ENCODE measurements at regions not wholly inside any gene's neighbourhood (a gene's known extent, or its start where the extent isn't known, plus 50 kb on each side); places are given as distances from the start of the nearest gene placed in this dataset.

- H3K4me3 ChIP-seq (ENCODE audit: low read depth, low read length): no peak overlapping the region
- DNase-seq (ENCODE audit: low read depth): no peak
- no peak for TF ChIP-seq CTCF (IDR thresholded peaks at IDR 0.05; ENCODE audit: insufficient read depth, low read depth, low read length, missing control alignments)
These were observed 2890.6 kb downstream of the PCDH9 start for GRCh38 chr13:64339373-64340063.

DNA sequence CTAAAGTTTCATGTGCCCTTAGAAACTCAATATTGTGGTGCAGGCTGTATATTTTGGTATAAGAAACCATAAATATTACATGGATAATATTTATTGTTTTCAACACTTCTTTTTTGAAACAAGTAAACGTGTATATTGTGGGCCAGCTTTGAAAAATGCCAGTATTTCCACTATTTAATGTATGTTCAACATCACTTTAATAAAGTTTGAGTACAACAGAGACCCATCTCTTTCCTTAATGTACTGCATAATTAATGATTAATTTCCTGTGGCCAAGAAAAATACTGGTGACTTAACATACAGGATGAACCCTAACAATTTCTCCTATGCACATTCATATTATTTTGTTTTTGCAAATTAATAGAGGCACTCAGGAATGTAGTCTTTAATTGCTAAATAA lies 2891.5 kb downstream of the PCDH9 start:
- DNase-seq (ENCODE audit: low read depth): no peak
- no peak for TF ChIP-seq CTCF (IDR thresholded peaks at IDR 0.05; ENCODE audit: insufficient read depth, low read depth, low read length, missing control alignments)
- no peak overlapping the region for H3K4me3 ChIP-seq (ENCODE audit: low read depth, low read length)

DNA sequence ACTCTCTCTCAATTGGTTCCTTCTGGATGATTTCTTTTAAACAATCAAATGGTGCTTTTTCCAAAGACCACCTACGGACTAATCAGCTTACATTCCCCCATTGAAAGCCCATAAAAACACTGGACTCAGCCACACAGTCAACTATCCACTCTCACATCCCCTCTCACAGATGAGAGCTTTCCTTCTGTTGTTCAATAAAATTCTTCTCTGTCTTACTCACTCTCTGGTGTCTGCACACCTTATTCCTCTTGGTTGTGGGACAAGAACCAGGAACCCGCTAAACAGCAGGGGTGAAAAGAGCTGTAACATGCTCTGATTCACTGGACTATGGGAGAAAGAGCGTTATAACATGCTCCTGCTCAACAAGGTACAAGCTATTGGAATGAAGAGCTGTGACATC lies 2896.2 kb downstream of the PCDH9 start:
- no peak for TF ChIP-seq CTCF (IDR thresholded peaks at IDR 0.05; ENCODE audit: insufficient read depth, low read depth, low read length, missing control alignments)
- no peak overlapping the region for H3K4me3 ChIP-seq (ENCODE audit: low read depth, low read length)
- no peak for DNase-seq (ENCODE audit: low read depth)

- no peak for DNase-seq (ENCODE audit: low read depth)
- no peak for TF ChIP-seq CTCF (IDR thresholded peaks at IDR 0.05; ENCODE audit: insufficient read depth, low read depth, low read length, missing control alignments)
- no peak overlapping the region for H3K4me3 ChIP-seq (ENCODE audit: low read depth, low read length)
These were observed 2898.1 kb downstream of the PCDH9 start for GRCh38 chr13:64332048-64332447.

DNA sequence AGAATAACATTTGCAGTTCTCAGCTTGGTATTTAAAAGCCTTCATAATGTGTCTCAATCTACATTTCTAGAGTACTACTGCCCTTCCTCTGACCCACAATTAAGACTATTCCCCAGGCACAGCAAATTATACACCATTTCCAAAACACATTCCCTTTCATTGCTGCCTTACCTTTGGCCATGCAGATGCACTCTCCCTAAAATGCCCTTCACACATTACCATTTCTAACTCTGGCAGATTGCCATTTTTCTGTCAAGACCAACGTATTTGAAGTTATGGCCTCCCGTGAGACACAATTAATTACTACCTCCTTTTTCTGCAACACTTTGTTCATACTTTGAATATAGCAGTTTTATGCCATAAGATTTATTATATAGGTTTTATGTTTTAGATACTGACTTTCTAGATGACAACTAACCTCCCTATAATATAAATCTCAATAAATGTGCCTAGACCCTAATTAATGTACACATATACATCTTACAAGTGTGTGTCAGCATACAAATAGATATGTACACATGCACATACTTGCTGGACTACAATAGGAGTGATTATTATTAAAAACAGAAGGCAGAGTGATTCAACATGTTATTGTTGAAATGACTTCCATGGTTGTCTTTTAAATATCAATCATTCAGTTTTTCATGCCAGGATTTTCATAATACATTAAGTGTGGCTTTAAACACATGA lies 2902.5 kb downstream of the PCDH9 start:
- DNase-seq (ENCODE audit: low read depth): no peak
- no peak overlapping the region for H3K4me3 ChIP-seq (ENCODE audit: low read depth, low read length)
- TF ChIP-seq CTCF (IDR thresholded peaks at IDR 0.05; ENCODE audit: insufficient read depth, low read depth, low read length, missing control alignments): no peak

DNA sequence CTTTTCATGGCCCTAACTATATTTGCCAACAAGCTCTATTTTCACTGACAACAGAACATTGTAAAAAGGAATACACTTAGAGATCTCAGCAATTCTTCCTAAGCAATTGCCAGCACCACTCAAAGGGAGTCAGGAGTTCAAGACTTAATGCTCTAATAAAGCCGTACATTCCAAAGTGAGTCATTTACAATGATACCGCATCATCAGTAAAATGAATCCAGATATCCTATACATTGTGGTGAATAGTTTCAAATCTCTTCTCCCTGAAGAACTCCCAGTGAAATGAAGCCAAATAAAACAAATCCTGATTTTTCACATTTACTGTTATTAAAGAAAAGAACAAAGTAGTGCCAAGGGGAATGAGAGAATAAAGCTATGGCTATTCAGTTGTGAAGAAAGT lies 2898.7 kb upstream of the PCDH20 start:
- no peak for DNase-seq (ENCODE audit: low read depth)
- H3K4me3 ChIP-seq (ENCODE audit: low read depth, low read length): no peak overlapping the region
- no peak for TF ChIP-seq CTCF (IDR thresholded peaks at IDR 0.05; ENCODE audit: insufficient read depth, low read depth, low read length, missing control alignments)
